ENCODE measurements at regions not wholly inside any gene's neighbourhood (a gene's known extent, or its start where the extent isn't known, plus 50 kb on each side); places are given as distances from the start of the nearest gene placed in this dataset.
A peak's percentile ranks its signal among the peaks of the same experiment; 100 is the strongest.

- no peak for DNase-seq (ENCODE audit: insufficient read length, low spot score)
- FAIRE-seq, result no peak
Measured at GRCh38 chr2:107018366-107018765, 132.4 kb upstream of the ST6GAL2 start.

- FAIRE-seq, result no peak
Measured at GRCh38 chr2:107020392-107020791, 134.4 kb upstream of the ST6GAL2 start.

GRCh38 chr2:107024269-107024668 lies 138.3 kb upstream of the ST6GAL2 start:
- DNase-seq (ENCODE audit: insufficient read length, low spot score) (no peak), FAIRE-seq (no peak)

More at GRCh38 chr2:107020392-107020791, 134.4 kb upstream of the ST6GAL2 start:
- DNase-seq (ENCODE audit: insufficient read length, low spot score), result no peak

GRCh38 chr2:107025291-107025857 lies 139.4 kb upstream of the ST6GAL2 start:
- FAIRE-seq, result no peak

GRCh38 chr2:107025869-107026380 lies 140.0 kb upstream of the ST6GAL2 start:
- no peak for FAIRE-seq
- peak; percentile 7 for DNase-seq (ENCODE audit: insufficient read length, low spot score)

More at GRCh38 chr2:107025291-107025857, 139.4 kb upstream of the ST6GAL2 start:
- no peak for DNase-seq (ENCODE audit: insufficient read length, low spot score)

- FAIRE-seq (no peak), DNase-seq (ENCODE audit: insufficient read length, low spot score) (no peak)
Measured at GRCh38 chr2:107027205-107027604, 141.2 kb upstream of the ST6GAL2 start.

GRCh38 chr2:107027810-107028209 lies 141.8 kb upstream of the ST6GAL2 start:
- no peak for FAIRE-seq
- no peak for DNase-seq (ENCODE audit: insufficient read length, low spot score)

GRCh38 chr2:107028661-107029060 lies 142.7 kb upstream of the ST6GAL2 start:
- no peak for FAIRE-seq
- no peak for DNase-seq (ENCODE audit: insufficient read length, low spot score)

- no peak for DNase-seq (ENCODE audit: insufficient read length, low spot score)
Measured at GRCh38 chr2:107036293-107036692, 150.3 kb upstream of the ST6GAL2 start.

GRCh38 chr2:107062173-107062572 lies 176.2 kb upstream of the ST6GAL2 start:
- DNase-seq (ENCODE audit: insufficient read length, low spot score) (no peak), FAIRE-seq (no peak)

More at GRCh38 chr2:107036293-107036692, 150.3 kb upstream of the ST6GAL2 start:
- FAIRE-seq, result no peak

GRCh38 chr2:107062599-107063220 lies 176.7 kb upstream of the ST6GAL2 start:
- FAIRE-seq, result no peak
- no peak for DNase-seq (ENCODE audit: insufficient read length, low spot score)

GRCh38 chr2:107063228-107063627 lies 177.3 kb upstream of the ST6GAL2 start:
- no peak for FAIRE-seq
- no peak for DNase-seq (ENCODE audit: insufficient read length, low spot score)

- DNase-seq (ENCODE audit: insufficient read length, low spot score) (no peak), FAIRE-seq (no peak)
Measured at GRCh38 chr2:107064750-107065149, 178.8 kb upstream of the ST6GAL2 start.

GRCh38 chr2:107068069-107068916 lies 182.3 kb upstream of the ST6GAL2 start:
- no peak for FAIRE-seq

GRCh38 chr2:107069890-107070289 lies 183.9 kb upstream of the ST6GAL2 start:
- DNase-seq (ENCODE audit: insufficient read length, low spot score) (no peak), FAIRE-seq (no peak)

More at GRCh38 chr2:107068069-107068916, 182.3 kb upstream of the ST6GAL2 start:
- DNase-seq (ENCODE audit: insufficient read length, low spot score), result no peak

GRCh38 chr2:107072150-107072940 lies 186.4 kb upstream of the ST6GAL2 start:
- FAIRE-seq, result no peak

GRCh38 chr2:107078584-107078983 lies 192.6 kb upstream of the ST6GAL2 start:
- FAIRE-seq (no peak), DNase-seq (ENCODE audit: insufficient read length, low spot score) (no peak)

More at GRCh38 chr2:107072150-107072940, 186.4 kb upstream of the ST6GAL2 start:
- no peak for DNase-seq (ENCODE audit: insufficient read length, low spot score)

- FAIRE-seq, result no peak
- DNase-seq (ENCODE audit: insufficient read length, low spot score), result no peak
Measured at GRCh38 chr2:107086497-107086896, 200.5 kb upstream of the ST6GAL2 start.

- DNase-seq (ENCODE audit: insufficient read length, low spot score) (no peak), FAIRE-seq (no peak)
Measured at GRCh38 chr2:107088156-107088555, 202.2 kb upstream of the ST6GAL2 start.

GRCh38 chr2:107091163-107091864 lies 205.3 kb upstream of the ST6GAL2 start:
- FAIRE-seq, result no peak

More at GRCh38 chr2:107091163-107091864, 205.3 kb upstream of the ST6GAL2 start:
- peak; percentile 3 for DNase-seq (ENCODE audit: insufficient read length, low spot score)
